K562 (cell line): ENCODE measurements at regions not wholly inside any gene's neighbourhood (a gene's known extent, or its start where the extent isn't known, plus 50 kb on each side); places are given as distances from the start of the nearest gene placed in this dataset.

ENCODE experiments used
- ATAC-seq: fragments of 200-7000 bp; cut with Tn5 transposase; 3 replicates; pipeline ENCODE4 v1.9.1; 2020; ENCODE audit warnings: moderate library complexity
- BruUV-seq: library from RNA; stranded (reverse); fragments of 400-500 nt; replicated peaks from 2 replicates; lab custom pipeline; 2021; lab: Mats Ljungman, UMichigan
- CTCF ChIA-PET: fragments of 300-600 bp; formaldehyde crosslinking; extraction: SDS; loops from one replicate; lab custom pipeline; 2021; ENCODE audit warnings: low intra/inter-chr PET ratio; lab: Yijun Ruan, JAX
- POLR2A ChIA-PET: fragments of 300-600, 350-650 bp; sonication (Branson Sonifier 250); formaldehyde crosslinking; extraction: SDS; loops from one replicate; lab custom pipeline; 2021; ENCODE audit warnings: antibody characterized with exemption, inconsistent platforms; lab: Yijun Ruan, JAX
- DNase-seq, 4 experiments: peaks; one replicate each; pipeline versions ENCODE4 v3.0.0 to v3.0.0-alpha.2; 2011 to 2018; ENCODE audit warnings: low spot score in 3 of 4, mixed read lengths in 3 of 4; ENCODE audit errors: extremely low read depth in 1 of 4
- FAIRE-seq: peaks from 2 replicates; lab custom pipeline; 2011; peaks lifted over from hg19 to GRCh38; lab: Jason Lieb, UNC
- H2AFZ ChIP-seq: 2 replicates; pipeline ENCODE4 v1.6.0; 2011; ENCODE audit warnings: low read depth, low read length, control low read depth, inconsistent platforms
- H3K27ac ChIP-seq: fragments of 200-600 bp; 3 replicates; pipeline ENCODE4 v1.8.0; 2011; ENCODE audit warnings: low read depth, mild to moderate bottlenecking, control low read depth, inconsistent platforms, low read length, moderate library complexity, mixed read lengths; ENCODE audit errors: extremely low read depth
- H3K27me3 ChIP-seq, 2 experiments: fragments of 300-600 bp in 1 of 2; 2 replicates in 1 of 2; 3 replicates in 1 of 2; pipeline versions ENCODE4 v1.6.0 to v1.8.0; 2011; ENCODE audit warnings: inconsistent platforms in 2 of 2, low read length in 2 of 2, mild to moderate bottlenecking in 1 of 2, mixed read lengths in 1 of 2, moderate library complexity in 1 of 2; ENCODE audit not compliant: control insufficient read depth in 2 of 2, insufficient read depth in 2 of 2
- H3K36me3 ChIP-seq: fragments of 300-600 bp; 3 replicates; pipeline ENCODE4 v1.8.0; 2011; ENCODE audit warnings: mild to moderate bottlenecking, low read length, inconsistent platforms; ENCODE audit not compliant: control insufficient read depth, insufficient read depth
- H3K4me1 ChIP-seq, 2 experiments: fragments of 200-600 bp in 1 of 2; replicated peaks in 1 of 2; 2 replicates in 1 of 2; 3 replicates in 1 of 2; pipeline versions ENCODE4 v1.5.1 to v1.8.0; 2011; ENCODE audit warnings: inconsistent platforms in 2 of 2, low read length in 2 of 2, mild to moderate bottlenecking in 1 of 2, mixed read lengths in 1 of 2, moderate library complexity in 1 of 2; ENCODE audit not compliant: control insufficient read depth in 2 of 2, insufficient read depth in 2 of 2
- H3K4me2 ChIP-seq: 2 replicates; pipeline ENCODE4 v1.6.1; 2011; ENCODE audit warnings: low read length, control low read depth, inconsistent platforms, mixed read lengths; ENCODE audit not compliant: insufficient read depth
- H3K4me3 ChIP-seq: fragments of 200-600 bp; sonication (generic), shearing (Covaris generic); 2 replicates; pipeline ENCODE4 v1.5.1; 2016; ENCODE audit warnings: control low read depth, inconsistent platforms
- H3K79me2 ChIP-seq: fragments of 200-600 bp; 3 replicates; pipeline ENCODE4 v1.8.0; 2011; ENCODE audit warnings: low read length, inconsistent platforms; ENCODE audit not compliant: control insufficient read depth, insufficient read depth
- H3K9ac ChIP-seq, 2 experiments: 2 replicates each; pipeline versions ENCODE4 v1.6.0 to v1.6.1; 2011; ENCODE audit warnings: low read depth in 2 of 2, low read length in 2 of 2, control low read depth in 1 of 2, inconsistent platforms in 1 of 2, mild to moderate bottlenecking in 1 of 2, mixed read lengths in 1 of 2; ENCODE audit not compliant: insufficient read depth in 1 of 2
- H3K9me1 ChIP-seq: one replicate; pipeline ENCODE4 v1.6.0; 2011; ENCODE audit warnings: inconsistent platforms, mild to moderate bottlenecking, low read length, moderate library complexity; ENCODE audit not compliant: control insufficient read depth, insufficient read depth
- H3K9me3 ChIP-seq: replicated peaks from 2 replicates; pipeline ENCODE4 v1.5.1; 2011; ENCODE audit warnings: low read depth, low read length, inconsistent platforms; ENCODE audit not compliant: control insufficient read depth, insufficient read depth
- H4K20me1 ChIP-seq: replicated peaks from 2 replicates; pipeline ENCODE4 v1.6.1; 2011; ENCODE audit warnings: low read length, inconsistent platforms, mixed read lengths; ENCODE audit not compliant: control insufficient read depth, insufficient read depth
- CBX3 ChIP-seq, 2 experiments: IDR thresholded peaks; 1 replicate in 1 of 2; 2 replicates in 1 of 2; pipeline ENCODE4 v1.6.1; 2012; ENCODE audit warnings: inconsistent platforms in 2 of 2, low read length in 2 of 2, borderline replicate concordance in 1 of 2, control low read depth in 1 of 2
- CC2D1A ChIP-seq: fragments of 450-650 bp; IDR thresholded peaks from 2 replicates; pipeline ENCODE4 v1.6.1; 2017; ENCODE audit warnings: mild to moderate bottlenecking
- DPF2 ChIP-seq: fragments of 450-650 bp; IDR thresholded peaks from 2 replicates; pipeline ENCODE4 v1.6.1; 2016
- ESRRB ChIP-seq: fragments of 250-450 bp; sonication (Bioruptor Pico); IDR thresholded peaks from 2 replicates; pipeline ENCODE4 v1.5.0; 2020; ENCODE audit warnings: mild to moderate bottlenecking, moderate library complexity, borderline replicate concordance
- KDM4B ChIP-seq, 2 experiments: fragments of 450-650 bp in 1 of 2; sonication (generic) in 1 of 2; IDR thresholded peaks; 2 replicates each; pipeline ENCODE4 v1.6.1; 2016 to 2017; ENCODE audit warnings: borderline replicate concordance in 2 of 2, antibody characterized with exemption in 1 of 2, low read depth in 1 of 2, mild to moderate bottlenecking in 1 of 2
- MECOM ChIP-seq: fragments of 250-450 bp; sonication (Bioruptor Pico); IDR thresholded peaks from 2 replicates; pipeline ENCODE4 v1.8.0; 2022; ENCODE audit warnings: inconsistent platforms
- NFATC3 ChIP-seq: fragments of 450-650 bp; IDR thresholded peaks from 2 replicates; pipeline ENCODE4 v1.6.1; 2017; ENCODE audit warnings: mild to moderate bottlenecking
- PPARD ChIP-seq: fragments of 250-450 bp; sonication (Bioruptor Pico); IDR thresholded peaks from 2 replicates; pipeline ENCODE4 v1.8.0; 2022; ENCODE audit warnings: inconsistent platforms, mild to moderate bottlenecking, moderate library complexity
- SMAD1 ChIP-seq: fragments of 150-350 bp; IDR thresholded peaks from 2 replicates; pipeline ENCODE4 v1.6.1; 2014; ENCODE audit warnings: low read length, low read depth; ENCODE audit not compliant: partially characterized antibody
- ZMIZ1 ChIP-seq, 2 experiments: fragments of 150-350 bp in 1 of 2; IDR thresholded peaks; 2 replicates each; pipeline ENCODE4 v1.6.1; 2012 to 2016; ENCODE audit warnings: low read depth in 2 of 2, low read length in 2 of 2, mild to moderate bottlenecking in 1 of 2, moderate library complexity in 1 of 2
- ZNF124 ChIP-seq: sonication (generic); formaldehyde crosslinking; IDR thresholded peaks from 2 replicates; pipeline ENCODE4 v1.8.1; 2022; ENCODE audit warnings: missing genetic modification reagents
- ZNF354B ChIP-seq: fragments of 250-450 bp; sonication (Bioruptor Pico); IDR thresholded peaks from 2 replicates; pipeline ENCODE4 v1.4.0; 2020
- ZNF77 ChIP-seq: fragments of 250-450 bp; sonication (Bioruptor Pico); IDR thresholded peaks from 2 replicates; pipeline ENCODE4 v1.5.0; 2020
- WGBS: fragments of 100-300 bp; shearing (Covaris generic); methylation state at CpG from one replicate; pipeline ENCODE4 v1.1.6; 2016; ENCODE audit warnings: low coverage, mixed read lengths; ENCODE audit not compliant: insufficient coverage; ENCODE audit errors: missing lambda C conversion rate; 5-methylcytosine and 5-hydroxymethylcytosine counted together
- in situ Hi-C: fragments of 300-500 bp; cut with MboI; formaldehyde crosslinking; loops from 4 replicates; pipeline ENCODE4 v1.15.0; 2018; ENCODE audit warnings: inconsistent platforms, mixed read lengths
- intact Hi-C: fragments of 100-400 bp; cut with micrococcal nuclease; formaldehyde crosslinking; loops from 2 replicates; pipeline ENCODE4 v1.14.2; 2022

DNA sequence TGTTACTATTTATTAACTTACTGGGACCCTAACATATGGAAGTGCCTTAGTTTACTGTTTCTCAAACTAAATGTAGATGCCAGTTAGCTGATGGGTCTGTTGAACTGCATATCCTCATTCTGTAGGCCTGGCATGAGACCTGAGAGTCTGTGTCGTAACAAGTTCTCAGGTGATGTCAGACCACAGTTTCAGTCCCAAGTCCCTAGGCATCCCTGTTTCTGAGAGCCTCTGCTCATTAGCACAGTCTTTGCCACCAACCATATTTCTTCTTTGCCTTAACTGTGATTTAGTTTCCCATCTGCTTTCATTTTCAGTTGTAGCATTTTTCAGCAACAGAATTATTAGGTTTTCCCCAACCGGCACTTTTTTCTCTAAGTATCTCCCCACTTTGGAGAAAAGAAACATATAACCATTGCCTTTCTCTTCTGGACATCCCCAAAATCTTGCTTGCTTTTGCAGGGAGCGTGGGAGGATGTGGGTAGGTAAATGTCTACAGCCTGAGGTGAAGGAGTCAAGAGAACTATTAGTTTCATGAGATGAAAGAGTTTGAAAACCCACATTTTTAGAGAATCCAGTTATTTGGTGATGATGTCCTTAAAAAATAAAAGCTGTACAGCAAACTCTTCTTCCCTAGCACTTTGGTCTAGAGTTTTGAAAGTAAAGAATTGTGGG is 74.6 kb downstream of the NUDT12 start:
- ChIA-PET POLR2A (interaction anchor here (0.7 kb wide), 1 partner anchor 12 kb away, joined by 3 read pairs; no protein-coding TSS in a partner anchor), CTCF (no interaction called here)
- DNase-seq (no peak), ATAC-seq (no peak), FAIRE-seq (no peak)
- Histone ChIP-seq H2AFZ (no peak overlapping the region), H3K79me2 (no peaks in the 10 kb centered on the region), H3K36me3 (no peaks in the 10 kb centered on the region), H3K27me3 (peaks cover 0 to 12% of the 10 kb centered on the region in 2 experiments; a peak in 2 of 5 replicates), H3K4me2 (no peak overlapping the region), H3K9me3 (no peaks in the 10 kb centered on the region), H3K9me1 (no peaks in the 10 kb centered on the region), H3K27ac (no peak overlapping the region), H3K4me3 (no peak overlapping the region), H3K4me1 (no peaks in the 10 kb centered on the region), H4K20me1 (no peaks in the 10 kb centered on the region), H3K9ac (no peak overlapping the region)
- WGBS = 0% methylated on average over 3 of the region's 3 CpGs
- no peak for TF ChIP-seq ZNF77 (CRISPR knock-in tag)
- TF ChIP-seq PPARD (CRISPR knock-in tag) = no peak
- TF ChIP-seq CBX3 (IDR thresholded peaks at IDR 0.05; ENCODE audit: borderline replicate concordance in 1 of 2, low read length in 2 of 2) = no peak
- no peak for TF ChIP-seq CC2D1A
- TF ChIP-seq ZNF354B (CRISPR knock-in tag) = no peak
- no peak for TF ChIP-seq ZMIZ1 (IDR thresholded peaks at IDR 0.05; ENCODE audit: low read depth in 2 of 2, low read length in 2 of 2)
- no peak for TF ChIP-seq NFATC3
- no peak for TF ChIP-seq MECOM (CRISPR knock-in tag)
- no peak for TF ChIP-seq ESRRB (CRISPR knock-in tag)
- TF ChIP-seq DPF2 = no peak
- no peak for TF ChIP-seq KDM4B (IDR thresholded peaks at IDR 0.05; ENCODE audit: borderline replicate concordance in 2 of 2, low read depth in 1 of 2)
- no peak for TF ChIP-seq SMAD1
- TF ChIP-seq ZNF124 (CRISPR knock-in tag) = no peak
- intact Hi-C loops = no loop called here
- no TSS peak for BruUV-seq
- in situ Hi-C loops = loop anchor here (25.0 kb wide), 1 partner anchor 951 kb away; no protein-coding TSS in a partner anchor
